K562 (cell line): ENCODE measurements at regions not wholly inside any gene's neighbourhood (a gene's known extent, or its start where the extent isn't known, plus 50 kb on each side); places are given as distances from the start of the nearest gene placed in this dataset.

Experiments
- ATF4 ChIP-seq: fragments of 450-650 bp; formaldehyde crosslinking; IDR thresholded peaks from 2 replicates; pipeline ENCODE4 v1.4.0; 2022; ENCODE audit warnings: mild to moderate bottlenecking, moderate library complexity
- CTCF ChIP-seq, 3 experiments: IDR thresholded peaks in 2 of 3; conservative IDR thresholded peaks in 1 of 3; 2 replicates each; pipeline ENCODE4 v1.5.1; 2011 to 2012; ENCODE audit warnings: low read length in 3 of 3, mild to moderate bottlenecking in 3 of 3, control low read depth in 2 of 3, improper control_type of control experiment in 1 of 3, inconsistent platforms in 1 of 3, low read depth in 1 of 3, mixed read lengths in 1 of 3, moderate library complexity in 1 of 3; ENCODE audit not compliant: insufficient read depth in 2 of 3
- ELK1 ChIP-seq: sonication (generic); formaldehyde crosslinking; IDR thresholded peaks from 2 replicates; pipeline ENCODE4 v1.8.1; 2022; ENCODE audit warnings: missing genetic modification reagents
- ZNF592 ChIP-seq: fragments of 450-650 bp; IDR thresholded peaks from 2 replicates; pipeline ENCODE4 v1.6.1; 2017; ENCODE audit warnings: antibody characterized with exemption, mild to moderate bottlenecking

GRCh38 chr2:67237288-67237687 is 159.8 kb upstream of the ETAA1 start:
- TF ChIP-seq ELK1 (CRISPR knock-in tag) (no peak), ZNF592 (no peak), ATF4 (no peak), CTCF (IDR thresholded peaks at IDR 0.05 in 2 of 3, conservative IDR thresholded peaks at IDR 0.05 in 1 of 3; ENCODE audit: insufficient read depth in 2 of 3, low read depth in 1 of 3, low read length in 3 of 3) (no peak)
